NK-92 treated with Interleukin-12 subunit alpha and Interleukin-12 subunit beta, amount 100 ng/mL, for 24 hours (cell line): ENCODE measurements at regions not wholly inside any gene's neighbourhood (a gene's known extent, or its start where the extent isn't known, plus 50 kb on each side); places are given as distances from the start of the nearest gene placed in this dataset.
A peak's percentile ranks its signal among the peaks of the same experiment; 100 is the strongest.
"Not testable (repeated sequence)": the region's sequence is repeated elsewhere in the genome, so short reads cannot be mapped to it uniquely, and the experiment has no call there.

Experiments
- DNase-seq: peaks from one replicate; lab custom pipeline; 2025; lab: John Stamatoyannopoulos, UW

DNA sequence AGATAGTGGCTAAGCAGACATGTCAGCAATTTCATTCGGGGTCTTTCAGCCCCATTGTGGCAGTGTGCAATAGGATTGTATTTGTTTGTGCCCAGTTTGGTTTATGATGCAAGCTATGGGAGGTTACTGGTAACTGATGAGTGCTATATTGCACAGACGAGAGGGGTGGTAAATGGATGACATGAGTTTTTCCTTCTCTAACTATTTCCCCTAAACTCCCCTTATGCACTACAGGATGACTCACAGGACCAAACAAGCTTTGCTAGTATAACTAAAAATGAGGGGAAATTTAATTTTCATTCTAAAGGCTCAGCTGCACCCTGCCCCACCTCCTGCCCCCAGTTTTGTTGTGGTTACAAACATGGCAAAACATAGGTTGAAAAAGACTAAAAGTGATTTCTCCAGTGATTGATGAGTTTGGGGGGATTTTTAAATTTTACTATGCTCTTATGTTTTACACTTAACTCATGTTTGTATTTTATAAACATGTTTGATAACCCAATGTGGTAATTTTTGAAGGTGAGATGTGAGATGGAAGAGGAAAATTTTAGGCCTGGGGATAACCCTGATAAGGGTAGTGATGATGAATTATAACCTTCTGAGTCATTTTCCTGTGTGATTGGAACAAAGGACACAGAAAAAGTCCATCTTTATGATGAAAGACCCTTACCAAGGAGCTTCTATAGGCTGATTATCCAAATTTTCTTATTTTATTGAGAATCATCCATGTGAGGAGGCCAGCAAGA lies 60.8 kb upstream of the NAMPT start:
- DNase-seq: peak; percentile 55

DNA sequence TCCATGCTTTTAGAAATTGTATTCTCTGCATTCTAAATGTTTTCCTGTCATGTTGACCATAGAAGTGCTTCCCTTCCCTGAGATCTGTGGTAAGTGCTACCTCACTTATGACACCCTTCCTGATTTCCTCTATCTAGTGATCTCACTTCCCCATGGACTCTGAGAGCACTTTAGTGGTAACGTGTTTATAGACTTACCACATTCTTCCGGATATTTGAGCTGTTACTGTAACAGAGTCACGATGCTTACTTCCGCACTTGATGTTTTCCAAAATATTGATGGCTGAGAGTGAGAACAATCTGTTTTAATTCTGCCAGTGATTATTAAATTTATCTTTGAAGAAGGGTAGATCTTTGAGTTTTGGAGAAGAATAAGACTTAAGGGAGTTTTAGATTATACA lies 60.1 kb upstream of the NAMPT start:
- DNase-seq: no peak

DNA sequence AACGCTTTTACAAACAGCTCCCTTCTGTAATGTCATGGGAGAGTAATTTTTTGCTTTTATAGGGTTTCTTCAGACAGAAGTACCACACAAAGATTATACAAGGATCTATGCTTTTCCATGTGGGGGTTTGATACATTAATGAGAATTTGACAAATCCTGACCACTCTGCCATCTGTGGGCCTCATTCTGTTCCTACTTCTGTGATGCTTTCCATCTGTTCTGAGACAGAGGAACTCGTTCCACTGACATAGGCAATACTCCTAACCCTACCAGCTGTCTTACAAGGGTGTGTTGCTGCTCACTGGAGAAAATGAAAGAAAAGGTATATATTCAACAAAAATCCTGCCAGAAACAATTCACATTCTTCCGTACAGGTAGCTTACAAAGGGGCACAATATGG lies 59.4 kb upstream of the NAMPT start:
- DNase-seq: no peak

DNA sequence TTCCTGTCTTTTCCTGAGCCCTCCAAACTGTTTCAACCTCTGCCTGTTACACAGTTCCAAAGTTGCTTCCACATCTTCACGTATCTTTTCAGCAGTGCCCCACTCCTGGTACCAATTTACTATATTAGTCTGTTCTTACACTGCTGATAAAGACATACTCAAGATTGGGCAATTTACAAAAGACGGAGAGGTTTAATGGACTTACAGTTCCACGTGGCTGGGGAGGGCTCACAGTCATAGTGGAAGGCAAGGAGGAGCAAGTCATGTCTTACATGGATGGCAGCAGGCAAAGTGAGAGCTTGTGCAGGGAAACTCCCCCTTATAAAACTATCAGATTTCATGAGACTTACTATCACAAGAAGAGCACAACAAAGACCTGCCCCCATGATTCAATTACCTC lies 57.3 kb upstream of the NAMPT start:
- DNase-seq: not testable (repeated sequence)

DNA sequence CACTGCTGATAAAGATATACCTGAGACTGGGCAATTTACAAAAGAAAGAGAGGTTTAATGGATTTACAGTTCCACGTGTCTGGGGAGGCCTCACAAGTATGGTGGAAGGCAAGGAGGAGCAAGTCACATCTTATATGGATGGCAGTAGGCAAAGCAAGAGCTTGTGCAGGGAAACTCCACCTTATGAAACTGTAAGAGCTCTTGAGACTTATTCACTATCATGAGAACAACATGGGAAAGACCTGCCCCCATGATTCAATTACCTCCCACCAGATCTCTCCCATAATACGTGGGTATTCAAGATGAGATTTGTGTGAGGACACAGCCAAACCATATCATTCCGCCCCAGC lies 55.4 kb upstream of the NAMPT start:
- DNase-seq: not testable (repeated sequence)

DNA sequence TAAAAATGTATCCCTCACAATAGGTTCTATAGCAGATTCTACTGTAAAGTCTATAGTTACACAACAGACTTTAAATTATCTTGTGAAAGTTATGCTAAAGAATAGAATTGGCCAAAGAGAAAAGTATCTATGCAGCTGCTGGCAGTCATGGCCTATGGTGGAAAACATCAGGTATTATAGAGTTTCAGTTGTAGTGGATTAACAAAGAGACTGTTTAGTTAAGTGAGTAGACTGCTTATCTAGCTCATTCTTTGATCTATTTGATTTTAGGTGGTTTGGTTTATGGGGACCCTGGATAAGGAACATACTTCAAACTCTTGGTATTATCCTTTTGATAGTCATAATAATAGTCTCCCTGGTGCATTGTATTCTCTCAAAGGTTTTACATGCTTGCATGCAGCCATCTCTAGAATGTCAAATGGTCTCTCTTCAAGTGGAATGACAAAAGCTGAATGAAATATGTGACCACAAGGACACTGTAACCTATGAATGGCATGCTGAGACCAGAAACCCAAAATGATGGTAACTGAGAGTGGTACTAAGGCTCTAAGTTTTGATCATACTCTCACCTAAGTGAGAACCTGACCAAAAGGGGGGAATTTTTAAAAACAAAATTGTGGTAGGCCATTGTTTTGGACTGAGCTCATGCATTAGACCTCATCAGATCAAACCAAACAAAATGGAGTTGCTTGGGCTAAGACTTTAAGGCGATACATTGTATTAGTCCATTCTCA lies 54.9 kb upstream of the NAMPT start:
- DNase-seq: no peak

DNA sequence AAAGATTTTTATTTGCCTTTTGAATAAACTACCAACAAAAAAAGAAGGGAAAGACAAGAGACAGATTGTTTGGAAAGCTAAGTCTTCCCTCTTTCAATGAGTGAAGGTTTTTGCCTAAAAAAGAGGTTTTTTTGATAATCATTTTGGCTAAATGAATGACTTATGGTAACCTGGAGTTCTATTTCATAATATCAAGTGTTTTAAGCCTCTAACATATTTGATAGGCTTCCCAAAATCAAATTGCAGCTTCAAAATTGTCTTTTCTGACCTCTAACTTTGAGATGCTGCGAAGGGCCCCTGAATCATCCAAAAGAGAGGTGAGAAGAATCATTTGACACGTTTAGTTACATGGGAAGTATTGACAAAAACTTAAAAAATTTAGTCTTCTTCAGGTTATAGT lies 53.0 kb upstream of the NAMPT start:
- no peak for DNase-seq

DNA sequence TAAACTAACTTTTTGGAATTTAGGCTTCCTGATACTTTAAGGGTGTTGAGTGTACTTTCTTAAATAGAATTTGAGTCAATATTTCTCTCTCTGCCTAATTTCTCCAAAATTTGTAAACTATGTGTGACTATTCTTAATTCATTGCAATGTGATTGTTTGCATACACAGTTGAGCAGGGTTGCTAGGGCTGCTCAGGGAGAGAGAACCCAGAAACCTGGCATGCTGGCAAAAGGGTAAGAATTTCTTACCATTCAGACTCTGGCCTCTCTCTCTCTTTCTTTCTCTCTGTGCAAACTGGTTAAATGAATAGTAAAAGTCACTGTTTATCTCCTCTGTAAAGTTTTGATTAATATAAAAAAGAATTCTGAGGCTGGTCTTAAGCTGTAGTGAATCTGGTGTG lies 51.0 kb upstream of the NAMPT start:
- DNase-seq: no peak
